ENCODE measurements at regions not wholly inside any gene's neighbourhood (a gene's known extent, or its start where the extent isn't known, plus 50 kb on each side); places are given as distances from the start of the nearest gene placed in this dataset.

- H3K4me3 ChIP-seq (ENCODE audit: low read depth, low read length) = no peak overlapping the region
- TF ChIP-seq CTCF (IDR thresholded peaks at IDR 0.05; ENCODE audit: low read depth, low read length, missing control alignments) = no peak
- DNase-seq (ENCODE audit: low read depth) = no peak
Measured at GRCh38 chr11:88042238-88042637, 133.0 kb downstream of the RAB38 start.

GRCh38 chr11:88041679-88042078, 133.6 kb downstream of the RAB38 start:
- TF ChIP-seq CTCF (IDR thresholded peaks at IDR 0.05; ENCODE audit: low read depth, low read length, missing control alignments) = no peak
- H3K4me3 ChIP-seq (ENCODE audit: low read depth, low read length) = no peak overlapping the region
- no peak for DNase-seq (ENCODE audit: low read depth)

- TF ChIP-seq CTCF (IDR thresholded peaks at IDR 0.05; ENCODE audit: low read depth, low read length, missing control alignments) = no peak
Measured at GRCh38 chr11:88040148-88040496, 135.1 kb downstream of the RAB38 start.

GRCh38 chr11:88039476-88040147, 135.6 kb downstream of the RAB38 start:
- H3K4me3 ChIP-seq (ENCODE audit: low read depth, low read length) = no peak overlapping the region
- no peak for DNase-seq (ENCODE audit: low read depth)
- TF ChIP-seq CTCF (IDR thresholded peaks at IDR 0.05; ENCODE audit: low read depth, low read length, missing control alignments) = no peak

More at GRCh38 chr11:88040148-88040496, 135.1 kb downstream of the RAB38 start:
- H3K4me3 ChIP-seq (ENCODE audit: low read depth, low read length) = no peak overlapping the region
- DNase-seq (ENCODE audit: low read depth) = no peak

GRCh38 chr11:88038063-88038462, 137.2 kb downstream of the RAB38 start:
- DNase-seq (ENCODE audit: low read depth) = no peak
- no peak overlapping the region for H3K4me3 ChIP-seq (ENCODE audit: low read depth, low read length)
- TF ChIP-seq CTCF (IDR thresholded peaks at IDR 0.05; ENCODE audit: low read depth, low read length, missing control alignments) = no peak

GRCh38 chr11:88036701-88037100, 138.5 kb downstream of the RAB38 start:
- TF ChIP-seq CTCF (IDR thresholded peaks at IDR 0.05; ENCODE audit: low read depth, low read length, missing control alignments) = no peak
- DNase-seq (ENCODE audit: low read depth) = no peak
- H3K4me3 ChIP-seq (ENCODE audit: low read depth, low read length) = no peak overlapping the region

GRCh38 chr11:88035271-88035670, 140.0 kb downstream of the RAB38 start:
- no peak for DNase-seq (ENCODE audit: low read depth)
- no peak overlapping the region for H3K4me3 ChIP-seq (ENCODE audit: low read depth, low read length)
- no peak for TF ChIP-seq CTCF (IDR thresholded peaks at IDR 0.05; ENCODE audit: low read depth, low read length, missing control alignments)
